ENCODE measurements at regions not wholly inside any gene's neighbourhood (a gene's known extent, or its start where the extent isn't known, plus 50 kb on each side); places are given as distances from the start of the nearest gene placed in this dataset.
"Not testable (repeated sequence)": the region's sequence is repeated elsewhere in the genome, so short reads cannot be mapped to it uniquely, and the experiment has no call there.

DNA sequence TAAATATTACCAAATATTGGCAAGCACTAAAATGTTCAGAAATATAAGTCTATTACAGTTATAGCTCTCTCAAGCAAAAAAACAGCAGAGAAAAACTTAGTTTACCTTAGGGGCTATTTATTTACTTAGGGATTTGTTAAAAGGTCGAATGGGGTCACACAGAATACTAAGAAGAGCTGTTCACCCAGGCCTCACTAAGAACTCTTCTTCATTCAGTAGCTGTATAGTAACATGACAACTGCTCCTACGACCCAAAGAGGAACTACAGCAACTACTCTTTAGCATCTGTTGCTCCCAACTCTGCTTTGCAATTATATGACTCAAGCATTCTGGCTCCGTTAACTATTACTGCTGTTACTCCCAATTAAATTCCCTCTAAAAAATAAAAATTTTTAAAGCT, 150.8 kb upstream of the C1QTNF3 start:
- TF ChIP-seq, protein P1, sequence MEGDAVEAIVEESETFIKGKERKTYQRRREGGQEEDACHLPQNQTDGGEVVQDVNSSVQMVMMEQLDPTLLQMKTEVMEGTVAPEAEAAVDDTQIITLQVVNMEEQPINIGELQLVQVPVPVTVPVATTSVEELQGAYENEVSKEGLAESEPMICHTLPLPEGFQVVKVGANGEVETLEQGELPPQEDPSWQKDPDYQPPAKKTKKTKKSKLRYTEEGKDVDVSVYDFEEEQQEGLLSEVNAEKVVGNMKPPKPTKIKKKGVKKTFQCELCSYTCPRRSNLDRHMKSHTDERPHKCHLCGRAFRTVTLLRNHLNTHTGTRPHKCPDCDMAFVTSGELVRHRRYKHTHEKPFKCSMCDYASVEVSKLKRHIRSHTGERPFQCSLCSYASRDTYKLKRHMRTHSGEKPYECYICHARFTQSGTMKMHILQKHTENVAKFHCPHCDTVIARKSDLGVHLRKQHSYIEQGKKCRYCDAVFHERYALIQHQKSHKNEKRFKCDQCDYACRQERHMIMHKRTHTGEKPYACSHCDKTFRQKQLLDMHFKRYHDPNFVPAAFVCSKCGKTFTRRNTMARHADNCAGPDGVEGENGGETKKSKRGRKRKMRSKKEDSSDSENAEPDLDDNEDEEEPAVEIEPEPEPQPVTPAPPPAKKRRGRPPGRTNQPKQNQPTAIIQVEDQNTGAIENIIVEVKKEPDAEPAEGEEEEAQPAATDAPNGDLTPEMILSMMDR (IDR thresholded peaks at IDR 0.05; ENCODE audit: insufficient read depth, low read length): not testable (repeated sequence)
- not testable (repeated sequence) for TF ChIP-seq POLR2AphosphoS5 (IDR thresholded peaks at IDR 0.05; ENCODE audit: low read depth); SPI1 (IDR thresholded peaks at IDR 0.05; ENCODE audit: borderline replicate concordance, low read depth); GABPA (IDR thresholded peaks at IDR 0.05; ENCODE audit: low read depth)
- TF ChIP-seq, protein P2, sequence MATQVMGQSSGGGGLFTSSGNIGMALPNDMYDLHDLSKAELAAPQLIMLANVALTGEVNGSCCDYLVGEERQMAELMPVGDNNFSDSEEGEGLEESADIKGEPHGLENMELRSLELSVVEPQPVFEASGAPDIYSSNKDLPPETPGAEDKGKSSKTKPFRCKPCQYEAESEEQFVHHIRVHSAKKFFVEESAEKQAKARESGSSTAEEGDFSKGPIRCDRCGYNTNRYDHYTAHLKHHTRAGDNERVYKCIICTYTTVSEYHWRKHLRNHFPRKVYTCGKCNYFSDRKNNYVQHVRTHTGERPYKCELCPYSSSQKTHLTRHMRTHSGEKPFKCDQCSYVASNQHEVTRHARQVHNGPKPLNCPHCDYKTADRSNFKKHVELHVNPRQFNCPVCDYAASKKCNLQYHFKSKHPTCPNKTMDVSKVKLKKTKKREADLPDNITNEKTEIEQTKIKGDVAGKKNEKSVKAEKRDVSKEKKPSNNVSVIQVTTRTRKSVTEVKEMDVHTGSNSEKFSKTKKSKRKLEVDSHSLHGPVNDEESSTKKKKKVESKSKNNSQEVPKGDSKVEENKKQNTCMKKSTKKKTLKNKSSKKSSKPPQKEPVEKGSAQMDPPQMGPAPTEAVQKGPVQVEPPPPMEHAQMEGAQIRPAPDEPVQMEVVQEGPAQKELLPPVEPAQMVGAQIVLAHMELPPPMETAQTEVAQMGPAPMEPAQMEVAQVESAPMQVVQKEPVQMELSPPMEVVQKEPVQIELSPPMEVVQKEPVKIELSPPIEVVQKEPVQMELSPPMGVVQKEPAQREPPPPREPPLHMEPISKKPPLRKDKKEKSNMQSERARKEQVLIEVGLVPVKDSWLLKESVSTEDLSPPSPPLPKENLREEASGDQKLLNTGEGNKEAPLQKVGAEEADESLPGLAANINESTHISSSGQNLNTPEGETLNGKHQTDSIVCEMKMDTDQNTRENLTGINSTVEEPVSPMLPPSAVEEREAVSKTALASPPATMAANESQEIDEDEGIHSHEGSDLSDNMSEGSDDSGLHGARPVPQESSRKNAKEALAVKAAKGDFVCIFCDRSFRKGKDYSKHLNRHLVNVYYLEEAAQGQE (IDR thresholded peaks at IDR 0.05; ENCODE audit: insufficient replicate concordance, low read depth): not testable (repeated sequence)

Data from HL-60 (cell line).